SK-N-SH (cell line): ENCODE measurements at regions not wholly inside any gene's neighbourhood (a gene's known extent, or its start where the extent isn't known, plus 50 kb on each side); places are given as distances from the start of the nearest gene placed in this dataset.

Experiments
- CTCF ChIA-PET: fragments of 300-600, 350-600 bp; formaldehyde crosslinking; extraction: SDS; loops from one replicate; lab custom pipeline; 2021; lab: Yijun Ruan, JAX
- POLR2A ChIA-PET: fragments of 350-600 bp; sonication (Branson Sonifier 250); formaldehyde crosslinking; extraction: SDS; loops from one replicate; lab custom pipeline; 2020; ENCODE audit warnings: antibody characterized with exemption, inconsistent platforms; lab: Yijun Ruan, JAX
- DNase-seq: peaks from one replicate; pipeline ENCODE4 v3.0.0; 2012
- H2AFZ ChIP-seq: fragments of 200-600 bp; sonication (generic); 2 replicates; pipeline ENCODE4 v1.8.1; 2016; ENCODE audit warnings: antibody characterized with exemption, mild to moderate bottlenecking, low read depth
- H3F3A ChIP-seq: fragments of 200-600 bp; sonication (generic); replicated peaks from 2 replicates; pipeline ENCODE3; 2016; ENCODE audit warnings: antibody characterized with exemption, mild to moderate bottlenecking; ENCODE audit not compliant: insufficient read depth
- H3K27ac ChIP-seq, 2 experiments: fragments of 200-500 bp in 1 of 2; fragments of 200-600 bp in 1 of 2; sonication (Bioruptor generic) in 1 of 2; sonication (generic), shearing (Covaris generic) in 1 of 2; 2 replicates each; pipeline versions ENCODE4 v1.5.1 to v1.6.1; 2014 to 2016; ENCODE audit warnings: low read depth in 2 of 2, inconsistent platforms in 1 of 2, low read length in 1 of 2, mild to moderate bottlenecking in 1 of 2, mixed read lengths in 1 of 2
- H3K27me3 ChIP-seq: fragments of 200-600 bp; sonication (generic), shearing (Covaris generic); 2 replicates; pipeline ENCODE4 v1.6.1; 2016; ENCODE audit warnings: mixed run types; ENCODE audit not compliant: insufficient read depth
- H3K36me3 ChIP-seq, 2 experiments: fragments of 200-500 bp in 1 of 2; fragments of 200-600 bp in 1 of 2; sonication (Bioruptor generic) in 1 of 2; sonication (generic) in 1 of 2; replicated peaks in 1 of 2; 2 replicates each; pipeline versions ENCODE3 to v1.5.1; 2014 to 2016; ENCODE audit warnings: low read length in 1 of 2, mild to moderate bottlenecking in 1 of 2; ENCODE audit not compliant: insufficient read depth in 2 of 2, control insufficient read depth in 1 of 2
- H3K4me1 ChIP-seq, 2 experiments: fragments of 200-500 bp in 1 of 2; fragments of 200-600 bp in 1 of 2; sonication (Bioruptor generic) in 1 of 2; sonication (generic), shearing (Covaris generic) in 1 of 2; 2 replicates each; pipeline versions ENCODE4 v1.5.1 to v1.6.1; 2014 to 2016; ENCODE audit warnings: low read depth in 1 of 2, low read length in 1 of 2, mixed run types in 1 of 2; ENCODE audit not compliant: insufficient read depth in 2 of 2, control insufficient read depth in 1 of 2
- H3K4me2 ChIP-seq: fragments of 200-600 bp; sonication (generic), shearing (Covaris generic); 2 replicates; pipeline ENCODE4 v1.6.1; 2017; ENCODE audit warnings: mixed run types
- H3K4me3 ChIP-seq, 2 experiments: fragments of 200-500 bp in 1 of 2; fragments of 200-600 bp in 1 of 2; sonication (Bioruptor generic) in 1 of 2; sonication (generic), shearing (Covaris generic) in 1 of 2; 2 replicates each; pipeline versions ENCODE4 v1.5.1 to v1.8.1; 2014 to 2016; ENCODE audit warnings: low read depth in 2 of 2, inconsistent platforms in 1 of 2, low read length in 1 of 2, mild to moderate bottlenecking in 1 of 2, mixed read lengths in 1 of 2, moderate library complexity in 1 of 2
- H3K79me2 ChIP-seq: fragments of 200-600 bp; sonication (generic); 2 replicates; pipeline ENCODE4 v1.8.1; 2017; ENCODE audit warnings: mild to moderate bottlenecking; ENCODE audit not compliant: insufficient read depth
- H3K9ac ChIP-seq: fragments of 200-600 bp; sonication (generic); 2 replicates; pipeline ENCODE4 v1.6.1; 2017; ENCODE audit warnings: mixed run types
- H3K9me2 ChIP-seq: fragments of 200-600 bp; sonication (generic); 2 replicates; pipeline ENCODE4 v1.6.1; 2017; ENCODE audit warnings: mixed run types
- H3K9me3 ChIP-seq: fragments of 200-600 bp; sonication (generic); 2 replicates; pipeline ENCODE4 v1.6.1; 2017; ENCODE audit warnings: mixed run types, mild to moderate bottlenecking, moderate library complexity
- H4K20me1 ChIP-seq: fragments of 200-600 bp; sonication (generic); 2 replicates; pipeline ENCODE4 v1.6.1; 2017; ENCODE audit warnings: mild to moderate bottlenecking, mixed run types; ENCODE audit not compliant: insufficient read depth
- CHD2 ChIP-seq: fragments of 150-350 bp; IDR thresholded peaks from 2 replicates; pipeline ENCODE4 v1.6.1; 2018; ENCODE audit warnings: low read length; ENCODE audit not compliant: partially characterized antibody
- CTCF ChIP-seq: fragments of 200-600 bp; sonication (generic); IDR thresholded peaks from 2 replicates; pipeline ENCODE4 v1.6.1; 2017; ENCODE audit warnings: antibody characterized with exemption, mild to moderate bottlenecking, moderate library complexity
- ELF1 ChIP-seq: IDR thresholded peaks from 2 replicates; pipeline ENCODE4 v1.4.0; 2012
- EZH2phosphoT487 ChIP-seq: fragments of 200-600 bp; sonication (generic); IDR thresholded peaks from 2 replicates; pipeline ENCODE4 v1.6.1; 2017; ENCODE audit warnings: low read depth, mixed run types, mild to moderate bottlenecking, antibody characterized with exemption, moderate library complexity, borderline replicate concordance
- FOSL2 ChIP-seq: IDR thresholded peaks from 2 replicates; pipeline ENCODE4 v1.4.0; 2012; ENCODE audit warnings: low read depth, mild to moderate bottlenecking, moderate library complexity, borderline replicate concordance
- FOXJ3 ChIP-seq: sonication (generic); formaldehyde crosslinking; IDR thresholded peaks from 2 replicates; pipeline ENCODE4 v1.5.1; 2020; ENCODE audit warnings: mild to moderate bottlenecking, missing genetic modification reagents
- FOXM1 ChIP-seq: IDR thresholded peaks from 2 replicates; pipeline ENCODE4 v1.4.0; 2012; ENCODE audit warnings: low read depth, mild to moderate bottlenecking
- GABPA ChIP-seq: IDR thresholded peaks from 2 replicates; pipeline ENCODE4 v1.4.0; 2012; ENCODE audit warnings: low read depth, mild to moderate bottlenecking
- GATA2 ChIP-seq: sonication (generic); formaldehyde crosslinking; IDR thresholded peaks from 2 replicates; pipeline ENCODE4 v1.5.0; 2020; ENCODE audit warnings: mild to moderate bottlenecking, missing genetic modification reagents
- JUND ChIP-seq: IDR thresholded peaks from 2 replicates; pipeline ENCODE4 v1.4.0; 2012
- MAX ChIP-seq: IDR thresholded peaks from 2 replicates; pipeline ENCODE4 v1.4.0; 2012; ENCODE audit warnings: low read depth
- NRF1 ChIP-seq: IDR thresholded peaks from 2 replicates; pipeline ENCODE4 v1.6.1; 2012; ENCODE audit warnings: low read depth, mild to moderate bottlenecking, low read length
- PBX3 ChIP-seq: IDR thresholded peaks from 2 replicates; pipeline ENCODE4; 2012
- POLR2AphosphoS5 ChIP-seq: IDR thresholded peaks from 2 replicates; pipeline ENCODE4 v1.6.1; 2012; ENCODE audit warnings: low read depth, low read length
- RAD21 ChIP-seq: IDR thresholded peaks from 2 replicates; pipeline ENCODE4 v1.6.1; 2012; ENCODE audit warnings: mild to moderate bottlenecking, low read length
- RFX5 ChIP-seq: IDR thresholded peaks from 2 replicates; pipeline ENCODE4 v1.6.1; 2012; ENCODE audit warnings: mild to moderate bottlenecking, improper control_type of control experiment, low read length
- RXRA ChIP-seq: IDR thresholded peaks from 2 replicates; pipeline ENCODE4 v1.4.0; 2012; ENCODE audit warnings: low read depth, mild to moderate bottlenecking, borderline replicate concordance
- SMC3 ChIP-seq: IDR thresholded peaks from 2 replicates; pipeline ENCODE4 v1.6.1; 2012; ENCODE audit warnings: low read depth, low read length, improper control_type of control experiment
- TEAD4 ChIP-seq: IDR thresholded peaks from 2 replicates; pipeline ENCODE4 v1.4.0; 2012; ENCODE audit warnings: mild to moderate bottlenecking, borderline replicate concordance; ENCODE audit not compliant: insufficient read depth
- YY1 ChIP-seq: IDR thresholded peaks from 2 replicates; pipeline ENCODE4 v1.4.0; 2012; ENCODE audit warnings: low read depth, mild to moderate bottlenecking
- ZBTB33 ChIP-seq: IDR thresholded peaks from 2 replicates; pipeline ENCODE4 v1.4.0; 2012; ENCODE audit warnings: low read depth, borderline replicate concordance
- WGBS: methylation state at CpG from one replicate; pipeline ENCODE4 v1.1.6; 2017; ENCODE audit warnings: low lambda C conversion rate; 5-methylcytosine and 5-hydroxymethylcytosine counted together
- TF ChIP-seq, protein P1 (sequence below): fragments of 150-350 bp; IDR thresholded peaks from 2 replicates; pipeline ENCODE4 v1.6.1; 2016; ENCODE audit warnings: mild to moderate bottlenecking, low read depth, low read length

GRCh38 chr15:88982946-88983342 is 69.8 kb upstream of the MFGE8 start:
- Histone ChIP-seq H3K79me2 (no peaks in the 10 kb centered on the region), H4K20me1 (no peaks in the 10 kb centered on the region), H3K9me3 (no peaks in the 10 kb centered on the region)
- TF ChIP-seq POLR2AphosphoS5 (no peak), SMC3 (no peak), GABPA (no peak), PBX3 (no peak), JUND (no peak)
- TF ChIP-seq, all 33 proteins: peak for 0
- Histone ChIP-seq H3K4me2 (no peak overlapping the region), H2AFZ (no peak overlapping the region), H3K36me3 (no peaks in the 10 kb centered on the region), H3F3A (no peaks in the 10 kb centered on the region), H3K27ac (no peak overlapping the region), H3K4me1 (peaks cover 0 to under 1% of the 10 kb centered on the region in 2 experiments; a peak in 1 of 4 replicates), H3K4me3 (no peak overlapping the region), H3K27me3 (no peaks in the 10 kb centered on the region), H3K9me2 (no peaks in the 10 kb centered on the region), H3K9ac (no peak overlapping the region)
- no peak for DNase-seq
- ChIA-PET POLR2A (no interaction called here), CTCF (interaction anchor here (1.2 to 1.5 kb wide), 2 partner anchors 78 to 195 kb away, joined by 3 to 6 read pairs; no protein-coding TSS in a partner anchor)
- WGBS: 86% methylated on average over 2 of the region's 2 CpGs

DNA sequence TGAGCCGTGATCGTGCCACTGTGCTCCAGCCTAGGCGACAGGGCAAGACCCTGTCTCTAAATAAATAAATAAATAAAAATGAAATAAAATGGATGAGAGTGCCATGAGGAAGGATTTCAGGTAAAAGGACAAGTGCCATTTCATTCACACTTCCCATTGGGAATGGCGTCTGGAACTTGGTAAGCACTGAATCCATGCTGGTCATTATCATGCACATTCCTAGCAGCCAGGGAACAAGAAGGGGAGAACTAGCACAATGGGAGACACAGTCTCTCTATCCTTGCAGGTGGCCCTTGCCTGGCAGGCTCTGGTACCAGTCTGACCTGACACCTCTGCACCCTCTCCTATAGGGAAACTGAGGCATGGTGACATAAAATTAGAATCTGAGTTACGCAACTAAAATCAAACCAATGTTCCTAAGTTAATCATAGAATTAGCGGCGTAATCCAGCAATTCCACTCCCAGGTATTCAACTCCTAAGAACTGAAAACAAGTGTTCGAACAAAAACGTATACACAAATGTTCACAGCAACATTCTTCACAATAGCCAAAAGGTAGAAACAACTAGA is 70.8 kb upstream of the MFGE8 start:
- WGBS: 94% methylated on average over 9 of the region's 9 CpGs
- H3K9ac ChIP-seq: no peak overlapping the region
- H3K4me3 ChIP-seq: no peak overlapping the region
- H2AFZ ChIP-seq: no peak overlapping the region
- no peaks in the 10 kb centered on the region for H3K36me3 ChIP-seq
- POLR2A ChIA-PET: no interaction called here
- no peaks in the 10 kb centered on the region for H3K9me3 ChIP-seq
- H3K27ac ChIP-seq: no peak overlapping the region
- H3F3A ChIP-seq: peaks cover 3% of the 10 kb centered on the region
- CTCF ChIA-PET: no interaction called here
- H3K4me1 ChIP-seq: peaks cover 0 to 10% of the 10 kb centered on the region in 2 experiments; a peak in 1 of 4 replicates
- no peak overlapping the region for H3K4me2 ChIP-seq
- no peaks in the 10 kb centered on the region for H4K20me1 ChIP-seq
- no peaks in the 10 kb centered on the region for H3K27me3 ChIP-seq
- H3K9me2 ChIP-seq: no peaks in the 10 kb centered on the region
- no peaks in the 10 kb centered on the region for H3K79me2 ChIP-seq
- no peak for TF ChIP-seq CTCF
- no peak for TF ChIP-seq TEAD4
- TF ChIP-seq EZH2phosphoT487: no peak
- no peak for TF ChIP-seq JUND
- no peak for TF ChIP-seq CHD2
- no peak for TF ChIP-seq GATA2
- TF ChIP-seq FOXJ3 (CRISPR knock-in tag): no peak
- no peak for TF ChIP-seq FOXM1
- TF ChIP-seq, protein P1, sequence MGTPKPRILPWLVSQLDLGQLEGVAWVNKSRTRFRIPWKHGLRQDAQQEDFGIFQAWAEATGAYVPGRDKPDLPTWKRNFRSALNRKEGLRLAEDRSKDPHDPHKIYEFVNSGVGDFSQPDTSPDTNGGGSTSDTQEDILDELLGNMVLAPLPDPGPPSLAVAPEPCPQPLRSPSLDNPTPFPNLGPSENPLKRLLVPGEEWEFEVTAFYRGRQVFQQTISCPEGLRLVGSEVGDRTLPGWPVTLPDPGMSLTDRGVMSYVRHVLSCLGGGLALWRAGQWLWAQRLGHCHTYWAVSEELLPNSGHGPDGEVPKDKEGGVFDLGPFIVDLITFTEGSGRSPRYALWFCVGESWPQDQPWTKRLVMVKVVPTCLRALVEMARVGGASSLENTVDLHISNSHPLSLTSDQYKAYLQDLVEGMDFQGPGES: no peak
- TF ChIP-seq YY1: no peak
- TF ChIP-seq MAX: no peak
- no peak for TF ChIP-seq NRF1
- TF ChIP-seq RFX5: no peak
- no peak for TF ChIP-seq ELF1
- TF ChIP-seq RAD21: no peak
- no peak for TF ChIP-seq ZBTB33
- no peak for TF ChIP-seq RXRA
- no peak for TF ChIP-seq SMC3
- no peak for TF ChIP-seq FOSL2
- DNase-seq: no peak
